HepG2 (cell line): ENCODE measurements at regions not wholly inside any gene's neighbourhood (a gene's known extent, or its start where the extent isn't known, plus 50 kb on each side); places are given as distances from the start of the nearest gene placed in this dataset.

ENCODE experiments used
- ARID5B ChIP-seq: IDR thresholded peaks from 2 replicates; pipeline ENCODE4 v1.4.0; 2020; ENCODE audit warnings: mild to moderate bottlenecking, missing genetic modification reagents
- IRF9 ChIP-seq: sonication (generic); formaldehyde crosslinking; IDR thresholded peaks from 2 replicates; pipeline ENCODE4 v1.8.0; 2022; ENCODE audit warnings: missing genetic modification reagents, mild to moderate bottlenecking, borderline replicate concordance
- NFIC ChIP-seq: IDR thresholded peaks from 2 replicates; pipeline ENCODE4 v1.6.1; 2012; ENCODE audit warnings: mild to moderate bottlenecking, low read length, inconsistent platforms
- RBFOX2 ChIP-seq: fragments of 200-400 bp; formaldehyde crosslinking; IDR thresholded peaks from 2 replicates; pipeline ENCODE4 v1.6.1; 2017; ENCODE audit warnings: low read depth, mild to moderate bottlenecking, low read length
- RBM22 ChIP-seq: fragments of 200-400 bp; formaldehyde crosslinking; optimal IDR thresholded peaks from 2 replicates; pipeline ENCODE3; 2017; ENCODE audit warnings: mild to moderate bottlenecking, low read length, moderate library complexity
- TBX3 ChIP-seq: fragments of 450-650 bp; IDR thresholded peaks from 2 replicates; pipeline ENCODE4 v1.6.1; 2017; ENCODE audit warnings: antibody characterized with exemption, mild to moderate bottlenecking, inconsistent platforms, borderline replicate concordance
- ZNF274 ChIP-seq: sonication (generic); formaldehyde crosslinking; IDR thresholded peaks from 2 replicates; pipeline ENCODE4 v1.5.1; 2020; ENCODE audit warnings: mild to moderate bottlenecking, missing genetic modification reagents
- ZNF34 ChIP-seq: sonication (generic); formaldehyde crosslinking; IDR thresholded peaks from 2 replicates; pipeline ENCODE4 v1.4.0; 2020; ENCODE audit warnings: mild to moderate bottlenecking, missing genetic modification reagents, borderline replicate concordance
- ZNF605 ChIP-seq: sonication (generic); formaldehyde crosslinking; IDR thresholded peaks from 2 replicates; pipeline ENCODE4 v1.8.0; 2022; ENCODE audit warnings: mild to moderate bottlenecking, missing genetic modification reagents
- ZNF674 ChIP-seq: sonication (generic); formaldehyde crosslinking; IDR thresholded peaks from 2 replicates; pipeline ENCODE4 v1.5.0; 2020; ENCODE audit warnings: low read depth, mild to moderate bottlenecking, missing genetic modification reagents
- ZNF678 ChIP-seq: sonication (generic); formaldehyde crosslinking; IDR thresholded peaks from 2 replicates; pipeline ENCODE4 v1.4.0; 2020; ENCODE audit warnings: mild to moderate bottlenecking, missing genetic modification reagents
- TF ChIP-seq, protein P1 (sequence below): sonication (generic); formaldehyde crosslinking; conservative IDR thresholded peaks from 2 replicates; pipeline ENCODE4 v1.4.0; 2020; ENCODE audit warnings: missing genetic modification reagents
- TF ChIP-seq, protein P2 (sequence below): sonication (generic); formaldehyde crosslinking; IDR thresholded peaks from 2 replicates; pipeline ENCODE4 v1.8.1; 2022; ENCODE audit warnings: low read depth, mild to moderate bottlenecking, missing genetic modification reagents
- TF ChIP-seq, protein P3 (sequence below): sonication (generic); formaldehyde crosslinking; IDR thresholded peaks from 2 replicates; pipeline ENCODE4 v1.4.0; 2020; ENCODE audit warnings: mild to moderate bottlenecking, low read depth, missing genetic modification reagents

DNA sequence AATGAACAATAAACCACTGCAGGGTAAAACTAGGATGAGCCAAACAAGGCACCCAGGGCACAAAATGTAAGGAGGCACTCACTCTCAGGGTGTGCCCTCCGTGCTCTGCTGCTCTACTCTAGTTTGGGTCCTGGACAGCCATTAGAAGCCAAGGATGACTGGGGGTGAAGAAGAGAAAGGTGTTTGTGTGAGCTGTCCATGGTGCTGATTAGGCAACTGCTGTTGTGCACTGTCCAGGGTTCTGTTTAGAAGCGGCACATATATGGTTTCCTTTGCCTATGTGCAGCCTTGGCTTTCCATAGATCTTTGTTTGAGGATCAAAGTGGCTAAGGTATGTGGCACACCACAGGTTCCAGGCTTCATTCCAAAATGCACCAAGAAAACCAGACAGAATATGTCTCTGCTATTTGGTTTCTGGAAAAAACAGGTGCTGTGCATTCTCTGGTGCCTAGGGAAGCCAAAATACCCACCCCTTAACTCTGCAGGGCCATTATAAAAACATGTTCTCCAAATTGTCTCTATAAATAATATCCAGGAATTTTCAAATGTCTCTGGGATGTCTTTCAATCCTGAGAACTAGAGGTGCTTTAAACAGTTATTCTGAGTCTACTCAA, 123.5 kb downstream of the CBLN1 start (continued):
- peak; percentile 89; the same call in 1 of the 2 replicates for TF ChIP-seq IRF9
- TF ChIP-seq, protein P1, sequence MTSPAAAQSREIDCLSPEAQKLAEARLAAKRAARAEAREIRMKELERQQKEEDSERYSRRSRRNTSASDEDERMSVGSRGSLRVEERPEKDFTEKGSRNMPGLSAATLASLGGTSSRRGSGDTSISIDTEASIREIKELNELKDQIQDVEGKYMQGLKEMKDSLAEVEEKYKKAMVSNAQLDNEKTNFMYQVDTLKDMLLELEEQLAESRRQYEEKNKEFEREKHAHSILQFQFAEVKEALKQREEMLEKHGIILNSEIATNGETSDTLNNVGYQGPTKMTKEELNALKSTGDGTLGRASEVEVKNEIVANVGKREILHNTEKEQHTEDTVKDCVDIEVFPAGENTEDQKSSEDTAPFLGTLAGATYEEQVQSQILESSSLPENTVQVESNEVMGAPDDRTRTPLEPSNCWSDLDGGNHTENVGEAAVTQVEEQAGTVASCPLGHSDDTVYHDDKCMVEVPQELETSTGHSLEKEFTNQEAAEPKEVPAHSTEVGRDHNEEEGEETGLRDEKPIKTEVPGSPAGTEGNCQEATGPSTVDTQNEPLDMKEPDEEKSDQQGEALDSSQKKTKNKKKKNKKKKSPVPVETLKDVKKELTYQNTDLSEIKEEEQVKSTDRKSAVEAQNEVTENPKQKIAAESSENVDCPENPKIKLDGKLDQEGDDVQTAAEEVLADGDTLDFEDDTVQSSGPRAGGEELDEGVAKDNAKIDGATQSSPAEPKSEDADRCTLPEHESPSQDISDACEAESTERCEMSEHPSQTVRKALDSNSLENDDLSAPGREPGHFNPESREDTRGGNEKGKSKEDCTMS (CRISPR knock-in tag) = peak; percentile 98
- TF ChIP-seq NFIC = no peak
- TF ChIP-seq ZNF605 = peak; percentile 82
- peak; percentile 53; the same call in 1 of the 2 replicates for TF ChIP-seq ZNF274 (CRISPR knock-in tag)
- no peak for TF ChIP-seq RBFOX2
- no peak for TF ChIP-seq RBM22
- 0 out of 2 replicates have a peak, but pooled peaks have one; percentile 59 for TF ChIP-seq ZNF678 (CRISPR knock-in tag)
- TF ChIP-seq, protein P2, sequence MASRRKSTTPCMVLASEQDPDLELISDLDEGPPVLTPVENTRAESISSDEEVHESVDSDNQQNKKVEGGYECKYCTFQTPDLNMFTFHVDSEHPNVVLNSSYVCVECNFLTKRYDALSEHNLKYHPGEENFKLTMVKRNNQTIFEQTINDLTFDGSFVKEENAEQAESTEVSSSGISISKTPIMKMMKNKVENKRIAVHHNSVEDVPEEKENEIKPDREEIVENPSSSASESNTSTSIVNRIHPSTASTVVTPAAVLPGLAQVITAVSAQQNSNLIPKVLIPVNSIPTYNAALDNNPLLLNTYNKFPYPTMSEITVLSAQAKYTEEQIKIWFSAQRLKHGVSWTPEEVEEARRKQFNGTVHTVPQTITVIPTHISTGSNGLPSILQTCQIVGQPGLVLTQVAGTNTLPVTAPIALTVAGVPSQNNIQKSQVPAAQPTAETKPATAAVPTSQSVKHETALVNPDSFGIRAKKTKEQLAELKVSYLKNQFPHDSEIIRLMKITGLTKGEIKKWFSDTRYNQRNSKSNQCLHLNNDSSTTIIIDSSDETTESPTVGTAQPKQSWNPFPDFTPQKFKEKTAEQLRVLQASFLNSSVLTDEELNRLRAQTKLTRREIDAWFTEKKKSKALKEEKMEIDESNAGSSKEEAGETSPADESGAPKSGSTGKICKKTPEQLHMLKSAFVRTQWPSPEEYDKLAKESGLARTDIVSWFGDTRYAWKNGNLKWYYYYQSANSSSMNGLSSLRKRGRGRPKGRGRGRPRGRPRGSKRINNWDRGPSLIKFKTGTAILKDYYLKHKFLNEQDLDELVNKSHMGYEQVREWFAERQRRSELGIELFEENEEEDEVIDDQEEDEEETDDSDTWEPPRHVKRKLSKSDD (CRISPR knock-in tag) = peak; percentile 83
- TF ChIP-seq, protein P3, sequence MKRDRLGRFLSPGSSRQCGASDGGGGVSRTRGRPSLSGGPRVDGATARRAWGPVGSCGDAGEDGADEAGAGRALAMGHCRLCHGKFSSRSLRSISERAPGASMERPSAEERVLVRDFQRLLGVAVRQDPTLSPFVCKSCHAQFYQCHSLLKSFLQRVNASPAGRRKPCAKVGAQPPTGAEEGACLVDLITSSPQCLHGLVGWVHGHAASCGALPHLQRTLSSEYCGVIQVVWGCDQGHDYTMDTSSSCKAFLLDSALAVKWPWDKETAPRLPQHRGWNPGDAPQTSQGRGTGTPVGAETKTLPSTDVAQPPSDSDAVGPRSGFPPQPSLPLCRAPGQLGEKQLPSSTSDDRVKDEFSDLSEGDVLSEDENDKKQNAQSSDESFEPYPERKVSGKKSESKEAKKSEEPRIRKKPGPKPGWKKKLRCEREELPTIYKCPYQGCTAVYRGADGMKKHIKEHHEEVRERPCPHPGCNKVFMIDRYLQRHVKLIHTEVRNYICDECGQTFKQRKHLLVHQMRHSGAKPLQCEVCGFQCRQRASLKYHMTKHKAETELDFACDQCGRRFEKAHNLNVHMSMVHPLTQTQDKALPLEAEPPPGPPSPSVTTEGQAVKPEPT (CRISPR knock-in tag) = no peak
- no peak for TF ChIP-seq TBX3
- TF ChIP-seq ZNF674 (CRISPR knock-in tag) = no peak
- peak; percentile 78 for TF ChIP-seq ARID5B (CRISPR knock-in tag)
- no peak for TF ChIP-seq ZNF34
